ENCODE measurements at regions not wholly inside any gene's neighbourhood (a gene's known extent, or its start where the extent isn't known, plus 50 kb on each side); places are given as distances from the start of the nearest gene placed in this dataset.

DNA sequence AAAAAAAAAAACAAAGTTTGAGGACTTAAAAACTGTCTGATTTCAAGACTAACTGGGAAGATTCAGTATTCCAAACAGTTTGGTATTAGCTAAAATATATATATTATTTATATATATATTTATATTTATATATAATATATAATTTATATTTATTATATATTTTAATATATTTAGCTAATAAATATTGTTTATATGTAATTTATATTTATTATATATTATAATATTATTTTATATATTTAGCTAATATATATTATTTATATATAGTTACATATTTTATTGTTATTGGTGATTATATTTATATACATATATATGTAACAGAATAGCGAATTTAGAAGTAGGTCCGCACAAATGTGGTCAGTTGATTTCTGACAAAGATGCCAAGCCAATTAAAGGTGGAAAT is 480.2 kb upstream of the C1orf87 start:
- no peak for DNase-seq (ENCODE audit: low read depth)
- Histone ChIP-seq H3K4me3 (ENCODE audit: low read depth, low read length) (no peak overlapping the region), H3K27me3 (ENCODE audit: control insufficient read depth, insufficient read depth, low read length) (no peaks in the 10 kb centered on the region), H3K36me3 (ENCODE audit: control insufficient read depth, insufficient read depth, low read length) (no peaks in the 10 kb centered on the region)
- TF ChIP-seq, protein P1, sequence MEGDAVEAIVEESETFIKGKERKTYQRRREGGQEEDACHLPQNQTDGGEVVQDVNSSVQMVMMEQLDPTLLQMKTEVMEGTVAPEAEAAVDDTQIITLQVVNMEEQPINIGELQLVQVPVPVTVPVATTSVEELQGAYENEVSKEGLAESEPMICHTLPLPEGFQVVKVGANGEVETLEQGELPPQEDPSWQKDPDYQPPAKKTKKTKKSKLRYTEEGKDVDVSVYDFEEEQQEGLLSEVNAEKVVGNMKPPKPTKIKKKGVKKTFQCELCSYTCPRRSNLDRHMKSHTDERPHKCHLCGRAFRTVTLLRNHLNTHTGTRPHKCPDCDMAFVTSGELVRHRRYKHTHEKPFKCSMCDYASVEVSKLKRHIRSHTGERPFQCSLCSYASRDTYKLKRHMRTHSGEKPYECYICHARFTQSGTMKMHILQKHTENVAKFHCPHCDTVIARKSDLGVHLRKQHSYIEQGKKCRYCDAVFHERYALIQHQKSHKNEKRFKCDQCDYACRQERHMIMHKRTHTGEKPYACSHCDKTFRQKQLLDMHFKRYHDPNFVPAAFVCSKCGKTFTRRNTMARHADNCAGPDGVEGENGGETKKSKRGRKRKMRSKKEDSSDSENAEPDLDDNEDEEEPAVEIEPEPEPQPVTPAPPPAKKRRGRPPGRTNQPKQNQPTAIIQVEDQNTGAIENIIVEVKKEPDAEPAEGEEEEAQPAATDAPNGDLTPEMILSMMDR (IDR thresholded peaks at IDR 0.05; ENCODE audit: insufficient read depth, low read length, poor library complexity, severe bottlenecking), result no peak

DNA sequence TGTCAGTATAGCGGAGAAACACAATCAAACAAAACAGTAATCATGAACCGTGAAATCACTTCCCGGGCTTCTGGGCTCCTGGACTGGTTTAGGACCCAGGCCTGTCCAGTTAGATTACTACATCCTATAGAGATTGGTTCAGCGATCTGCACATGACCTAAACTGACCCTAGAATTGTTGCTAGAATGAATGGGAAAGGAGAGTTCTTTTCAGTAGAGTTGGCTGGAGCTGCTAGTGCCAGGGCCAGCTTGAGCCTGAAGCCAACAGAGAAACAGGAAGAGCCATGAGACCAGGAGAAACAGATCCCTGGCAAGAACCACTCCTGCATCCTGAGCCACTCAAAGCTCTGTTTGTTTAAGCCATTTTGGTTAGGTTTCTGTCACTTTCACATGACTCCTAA is 474.3 kb upstream of the C1orf87 start:
- no peaks in the 10 kb centered on the region for H3K36me3 ChIP-seq (ENCODE audit: control insufficient read depth, insufficient read depth, low read length)
- H3K4me3 ChIP-seq (ENCODE audit: low read depth, low read length), result no peak overlapping the region
- no peaks in the 10 kb centered on the region for H3K27me3 ChIP-seq (ENCODE audit: control insufficient read depth, insufficient read depth, low read length)
- DNase-seq (ENCODE audit: low read depth), result no peak
- TF ChIP-seq, protein P1 (IDR thresholded peaks at IDR 0.05; ENCODE audit: insufficient read depth, low read length, poor library complexity, severe bottlenecking), result no peak

DNA sequence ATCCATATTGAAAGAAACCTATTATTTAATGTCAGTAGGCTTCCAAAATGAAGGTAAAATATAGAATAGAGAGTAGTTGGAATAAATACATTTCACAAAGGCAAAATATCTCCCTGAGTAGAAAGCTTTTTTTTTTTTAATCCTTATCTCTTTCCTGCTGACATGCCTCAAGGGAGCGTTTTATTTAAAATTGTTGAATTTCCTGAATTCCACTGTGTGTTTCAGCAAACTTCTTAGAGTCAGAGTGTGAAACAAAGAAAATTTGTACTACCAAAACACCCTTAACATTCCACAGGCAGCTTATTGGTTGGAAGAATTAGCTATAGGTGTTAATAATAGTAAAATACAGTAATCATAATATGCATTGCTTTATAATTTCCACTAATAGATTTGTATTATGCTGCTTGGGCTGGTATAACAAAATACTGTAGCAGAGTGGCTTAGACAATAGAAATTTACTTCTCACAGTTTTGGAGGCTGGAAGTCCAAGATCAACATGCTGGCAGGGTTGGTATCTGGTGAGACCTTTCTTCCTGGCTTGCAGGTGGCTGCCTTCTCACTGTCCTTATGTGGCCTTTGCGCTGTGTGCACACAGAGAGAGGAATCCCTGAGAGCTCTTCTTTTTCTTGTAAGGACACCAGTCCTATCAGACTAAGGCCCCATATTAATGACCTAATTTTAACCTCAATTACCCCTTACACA is 468.4 kb upstream of the C1orf87 start:
- no peaks in the 10 kb centered on the region for H3K36me3 ChIP-seq (ENCODE audit: control insufficient read depth, insufficient read depth, low read length)

GRCh38 chr1:60540141-60540540 is 466.6 kb upstream of the C1orf87 start:
- Histone ChIP-seq H3K27me3 (ENCODE audit: control insufficient read depth, insufficient read depth, low read length) (no peaks in the 10 kb centered on the region), H3K36me3 (ENCODE audit: control insufficient read depth, insufficient read depth, low read length) (no peaks in the 10 kb centered on the region), H3K4me3 (ENCODE audit: low read depth, low read length) (no peak overlapping the region)
- DNase-seq (ENCODE audit: low read depth), result no peak
- TF ChIP-seq, protein P1 (IDR thresholded peaks at IDR 0.05; ENCODE audit: insufficient read depth, low read length, poor library complexity, severe bottlenecking), result no peak

More for the DNA sequence above, 468.4 kb upstream of the C1orf87 start:
- Histone ChIP-seq H3K27me3 (ENCODE audit: control insufficient read depth, insufficient read depth, low read length) (no peaks in the 10 kb centered on the region), H3K4me3 (ENCODE audit: low read depth, low read length) (no peak overlapping the region)
- TF ChIP-seq, protein P1 (IDR thresholded peaks at IDR 0.05; ENCODE audit: insufficient read depth, low read length, poor library complexity, severe bottlenecking), result no peak
- no peak for DNase-seq (ENCODE audit: low read depth)

GRCh38 chr1:60535713-60536112 is 462.1 kb upstream of the C1orf87 start:
- H3K27me3 ChIP-seq (ENCODE audit: control insufficient read depth, insufficient read depth, low read length), result no peaks in the 10 kb centered on the region
- H3K36me3 ChIP-seq (ENCODE audit: control insufficient read depth, insufficient read depth, low read length), result no peaks in the 10 kb centered on the region
- TF ChIP-seq, protein P1 (IDR thresholded peaks at IDR 0.05; ENCODE audit: insufficient read depth, low read length, poor library complexity, severe bottlenecking), result no peak
- no peak for DNase-seq (ENCODE audit: low read depth)
- H3K4me3 ChIP-seq (ENCODE audit: low read depth, low read length), result no peak overlapping the region

DNA sequence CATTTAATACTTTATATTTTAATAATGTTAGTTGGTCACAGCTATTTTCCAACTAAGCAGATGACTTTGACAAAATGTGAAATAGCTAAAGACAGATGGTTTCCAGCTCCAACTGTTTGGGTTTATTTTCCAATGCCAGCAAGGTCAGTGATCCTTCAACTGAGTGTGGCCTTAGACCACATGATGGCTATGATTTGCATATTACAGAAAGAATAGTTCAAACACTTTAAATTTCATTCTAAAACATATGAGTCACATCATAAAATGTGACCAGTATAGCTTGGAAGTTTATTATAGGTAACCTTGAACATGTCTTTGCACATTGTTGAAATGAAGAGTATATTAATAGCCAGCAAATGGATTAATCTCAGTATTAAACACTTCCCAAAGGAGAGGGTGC is 454.0 kb upstream of the C1orf87 start:
- Histone ChIP-seq H3K4me3 (ENCODE audit: low read depth, low read length) (no peak overlapping the region), H3K27me3 (ENCODE audit: control insufficient read depth, insufficient read depth, low read length) (no peaks in the 10 kb centered on the region), H3K36me3 (ENCODE audit: control insufficient read depth, insufficient read depth, low read length) (no peaks in the 10 kb centered on the region)
- TF ChIP-seq, protein P1 (IDR thresholded peaks at IDR 0.05; ENCODE audit: insufficient read depth, low read length, poor library complexity, severe bottlenecking), result no peak
- no peak for DNase-seq (ENCODE audit: low read depth)

Measured in kidney epithelial cell (primary cell).